Natural killer cell (primary cell): ENCODE measurements at regions not wholly inside any gene's neighbourhood (a gene's known extent, or its start where the extent isn't known, plus 50 kb on each side); places are given as distances from the start of the nearest gene placed in this dataset.

Experiments used
- ATAC-seq, 3 donors: fragments of 150-1000 bp in 2 of 3; fragments of 200-7000 bp in 1 of 3; cut with Tn5 transposase; 1 replicate in 1 of 3; 2 replicates in 2 of 3; pipeline ENCODE4 v1.10.0; 2021; ENCODE audit warnings: mild to moderate bottlenecking in 2 of 3, moderate library complexity in 2 of 3
- DNase-seq, 2 donors: peaks; one replicate each; pipeline versions ENCODE4 v3.0.0 to v3.0.0-alpha.2; 2013 to 2021; ENCODE audit warnings: mixed read lengths in 1 of 2
- H3K27ac ChIP-seq: one replicate; pipeline ENCODE4 v1.5.1; 2013; ENCODE audit warnings: mild to moderate bottlenecking, low read length
- H3K27me3 ChIP-seq: one replicate; pipeline ENCODE4 v1.6.1; 2013; ENCODE audit warnings: low read length; ENCODE audit not compliant: control insufficient read depth, insufficient read depth
- H3K36me3 ChIP-seq: one replicate; pipeline ENCODE4 v1.6.1; 2013; ENCODE audit warnings: low read length; ENCODE audit not compliant: control insufficient read depth, insufficient read depth
- H3K4me1 ChIP-seq: one replicate; pipeline ENCODE4 v1.6.1; 2013; ENCODE audit warnings: low read length; ENCODE audit not compliant: control insufficient read depth, insufficient read depth
- H3K4me3 ChIP-seq: one replicate; pipeline ENCODE4 v1.5.1; 2013; ENCODE audit warnings: low read length
- H3K9me3 ChIP-seq: one replicate; pipeline ENCODE4 v1.6.1; 2013; ENCODE audit warnings: low read length; ENCODE audit not compliant: control insufficient read depth, insufficient read depth
- H3K27ac Mint-ChIP-seq, 2 donors: one replicate each; pipeline ENCODE4 v1.8.0; 2022; ENCODE audit warnings: mild to moderate bottlenecking in 2 of 2, mixed read lengths in 2 of 2, moderate library complexity in 1 of 2
- H3K27me3 Mint-ChIP-seq, 2 donors: one replicate each; pipeline ENCODE4 v1.8.0; 2022; ENCODE audit warnings: low read depth in 2 of 2, mixed read lengths in 2 of 2
- H3K36me3 Mint-ChIP-seq: one replicate; pipeline ENCODE4 v1.8.0; 2022; ENCODE audit warnings: mixed read lengths
- H3K4me1 Mint-ChIP-seq, 2 donors: one replicate each; pipeline ENCODE4 v1.8.0; 2022; ENCODE audit warnings: mixed read lengths in 2 of 2
- H3K4me3 Mint-ChIP-seq: one replicate; pipeline ENCODE4 v1.8.0; 2022; ENCODE audit warnings: mild to moderate bottlenecking, moderate library complexity, mixed read lengths
- H3K9me3 Mint-ChIP-seq, 2 donors: one replicate each; pipeline ENCODE4 v1.8.0; 2022; ENCODE audit warnings: mixed read lengths in 2 of 2
- CTCF ChIP-seq: fragments of 200-600 bp; IDR thresholded peaks from one replicate; pipeline ENCODE4 v1.8.0; 2022; ENCODE audit warnings: antibody characterized with exemption
- WGBS: methylation state at CpG from one replicate; pipeline ENCODE4 v1.1.7; 2013; ENCODE audit warnings: missing lambda C conversion rate; ENCODE audit not compliant: insufficient coverage; 5-methylcytosine and 5-hydroxymethylcytosine counted together
- intact Hi-C: fragments of 100-400 bp; cut with micrococcal nuclease; formaldehyde crosslinking; loops from one replicate; pipeline ENCODE4 v1.14.2; 2022

GRCh38 chrX:132270699-132271098 lies 51.5 kb upstream of the RAP2C start:
- DNase-seq = no peak
- H3K36me3 ChIP-seq = no peaks in the 10 kb centered on the region
- TF ChIP-seq CTCF = no peak
- intact Hi-C loops = no loop called here
- no peaks in the 10 kb centered on the region for H3K4me1 ChIP-seq
- peaks cover 0 to 3% of the 10 kb centered on the region in 2 donors for H3K27me3 Mint-ChIP-seq
- no peak overlapping the region for H3K27ac Mint-ChIP-seq
- H3K4me1 Mint-ChIP-seq = no peaks in the 10 kb centered on the region
- WGBS = 83% methylated on average over 3 of the region's 3 CpGs
- H3K9me3 ChIP-seq = no peaks in the 10 kb centered on the region
- H3K27ac ChIP-seq = no peak overlapping the region
- H3K36me3 Mint-ChIP-seq = no peaks in the 10 kb centered on the region
- H3K9me3 Mint-ChIP-seq = no peaks in the 10 kb centered on the region
- no peak overlapping the region for H3K4me3 ChIP-seq
- no peak for ATAC-seq
- no peak overlapping the region for H3K4me3 Mint-ChIP-seq
- H3K27me3 ChIP-seq = no peaks in the 10 kb centered on the region

GRCh38 chrX:132270021-132270420 lies 50.8 kb upstream of the RAP2C start:
- H3K27ac ChIP-seq = no peak overlapping the region
- H3K9me3 Mint-ChIP-seq = no peaks in the 10 kb centered on the region
- no peak overlapping the region for H3K4me3 Mint-ChIP-seq
- H3K27ac Mint-ChIP-seq = no peak overlapping the region
- H3K4me1 Mint-ChIP-seq = no peaks in the 10 kb centered on the region
- TF ChIP-seq CTCF = no peak
- no peak overlapping the region for H3K4me3 ChIP-seq
- no peaks in the 10 kb centered on the region for H3K36me3 ChIP-seq
- H3K27me3 Mint-ChIP-seq = peaks cover 0 to 3% of the 10 kb centered on the region in 2 donors
- DNase-seq = no peak
- H3K4me1 ChIP-seq = no peaks in the 10 kb centered on the region
- H3K9me3 ChIP-seq = no peaks in the 10 kb centered on the region
- WGBS = no CpG with 5 or more reads among the region's 2 CpGs
- H3K36me3 Mint-ChIP-seq = no peaks in the 10 kb centered on the region
- ATAC-seq = no peak
- H3K27me3 ChIP-seq = no peaks in the 10 kb centered on the region
- intact Hi-C loops = no loop called here
